Adrenal gland (tissue), 5 donors: ENCODE measurements at regions not wholly inside any gene's neighbourhood (a gene's known extent, or its start where the extent isn't known, plus 50 kb on each side); places are given as distances from the start of the nearest gene placed in this dataset.

Experiments used
- POLR2A ChIP-seq, 2 donors: fragments of 450-650 bp; IDR thresholded peaks; one replicate each; pipeline ENCODE4 v1.6.1; 2017; ENCODE audit warnings: antibody characterized with exemption in 2 of 2, mild to moderate bottlenecking in 2 of 2, moderate library complexity in 1 of 2
- TF ChIP-seq, protein P1 (sequence below), 6 experiments: fragments of 450-650 bp in 4 of 6; fragments of 200-600 bp in 2 of 6; sonication (generic) in 1 of 6; IDR thresholded peaks; 1 replicate in 5 of 6; 2 replicates in 1 of 6; pipeline versions ENCODE4 v1.5.1 to v1.8.0; 2016 to 2021; ENCODE audit warnings: antibody characterized with exemption in 6 of 6, mild to moderate bottlenecking in 2 of 6, moderate library complexity in 1 of 6
- donor health status: DM: no; HTN: no; CAD: no.

GRCh38 chr11:96680211-96681018 is 290.6 kb downstream of the JRKL start:
- TF ChIP-seq, protein P1, sequence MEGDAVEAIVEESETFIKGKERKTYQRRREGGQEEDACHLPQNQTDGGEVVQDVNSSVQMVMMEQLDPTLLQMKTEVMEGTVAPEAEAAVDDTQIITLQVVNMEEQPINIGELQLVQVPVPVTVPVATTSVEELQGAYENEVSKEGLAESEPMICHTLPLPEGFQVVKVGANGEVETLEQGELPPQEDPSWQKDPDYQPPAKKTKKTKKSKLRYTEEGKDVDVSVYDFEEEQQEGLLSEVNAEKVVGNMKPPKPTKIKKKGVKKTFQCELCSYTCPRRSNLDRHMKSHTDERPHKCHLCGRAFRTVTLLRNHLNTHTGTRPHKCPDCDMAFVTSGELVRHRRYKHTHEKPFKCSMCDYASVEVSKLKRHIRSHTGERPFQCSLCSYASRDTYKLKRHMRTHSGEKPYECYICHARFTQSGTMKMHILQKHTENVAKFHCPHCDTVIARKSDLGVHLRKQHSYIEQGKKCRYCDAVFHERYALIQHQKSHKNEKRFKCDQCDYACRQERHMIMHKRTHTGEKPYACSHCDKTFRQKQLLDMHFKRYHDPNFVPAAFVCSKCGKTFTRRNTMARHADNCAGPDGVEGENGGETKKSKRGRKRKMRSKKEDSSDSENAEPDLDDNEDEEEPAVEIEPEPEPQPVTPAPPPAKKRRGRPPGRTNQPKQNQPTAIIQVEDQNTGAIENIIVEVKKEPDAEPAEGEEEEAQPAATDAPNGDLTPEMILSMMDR (IDR thresholded peaks at IDR 0.05): no peak
- no peak for TF ChIP-seq POLR2A (IDR thresholded peaks at IDR 0.05)
